ENCODE measurements at regions not wholly inside any gene's neighbourhood (a gene's known extent, or its start where the extent isn't known, plus 50 kb on each side); places are given as distances from the start of the nearest gene placed in this dataset.
"Not testable (repeated sequence)": the region's sequence is repeated elsewhere in the genome, so short reads cannot be mapped to it uniquely, and the experiment has no call there.

DNA sequence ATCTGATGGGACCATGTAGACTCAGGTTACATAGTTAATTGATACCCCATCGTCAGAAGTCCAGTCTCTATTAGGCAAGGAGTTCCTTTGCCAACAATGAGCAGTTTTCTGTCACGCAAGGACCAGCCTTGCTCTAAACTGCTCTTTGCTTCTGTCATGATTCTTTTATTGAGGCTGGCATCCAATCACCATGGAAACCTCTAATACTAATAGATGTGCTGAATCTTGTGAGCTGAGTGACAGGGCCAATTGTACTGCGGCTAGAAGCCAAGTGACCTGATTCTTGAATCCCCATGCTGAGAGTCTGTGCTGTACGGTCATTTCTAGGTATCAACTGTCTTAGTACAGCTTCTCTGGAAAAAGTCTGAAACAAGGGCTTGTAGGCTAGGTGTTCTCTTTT, 395.6 kb downstream of the RND3 start:
- no peak for DNase-seq

DNA sequence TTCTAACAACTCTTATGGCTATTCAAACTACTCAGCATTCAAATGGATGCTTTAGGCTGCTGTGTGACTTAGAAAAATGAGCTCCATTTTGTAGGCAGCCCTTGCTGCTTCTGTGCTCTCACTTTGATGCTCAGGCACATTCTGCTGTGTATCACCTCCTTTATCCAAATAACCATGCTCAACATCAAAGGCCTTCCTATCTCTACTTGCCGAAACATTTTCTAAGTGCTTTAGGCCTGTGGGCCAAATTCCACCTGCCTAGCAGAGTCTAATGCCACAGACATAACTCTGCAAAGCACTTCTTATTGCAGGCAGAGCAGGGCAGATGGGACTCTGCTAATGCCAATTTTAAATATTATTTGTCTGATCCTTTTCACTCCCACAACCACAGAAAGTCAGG, 397.4 kb downstream of the RND3 start:
- DNase-seq = no peak

DNA sequence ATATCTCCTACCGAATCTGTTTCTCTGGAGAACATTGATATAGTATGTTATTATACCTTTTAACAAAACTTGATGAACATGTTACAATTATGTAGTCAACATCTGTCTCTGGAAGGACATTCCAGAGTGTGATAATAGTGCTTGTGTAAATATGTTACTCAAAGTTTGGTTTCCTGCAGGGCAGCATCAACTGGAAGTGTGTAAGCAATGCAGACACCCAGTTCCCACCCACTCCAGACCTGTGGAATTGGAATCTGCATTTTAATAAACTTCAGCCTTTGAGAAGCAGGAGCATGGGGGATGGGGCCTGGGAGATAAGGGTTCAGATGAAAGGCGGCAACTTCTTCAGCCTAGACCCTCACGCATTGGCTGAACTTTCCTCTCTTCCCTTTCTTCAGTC, 398.9 kb downstream of the RND3 start:
- DNase-seq = no peak

DNA sequence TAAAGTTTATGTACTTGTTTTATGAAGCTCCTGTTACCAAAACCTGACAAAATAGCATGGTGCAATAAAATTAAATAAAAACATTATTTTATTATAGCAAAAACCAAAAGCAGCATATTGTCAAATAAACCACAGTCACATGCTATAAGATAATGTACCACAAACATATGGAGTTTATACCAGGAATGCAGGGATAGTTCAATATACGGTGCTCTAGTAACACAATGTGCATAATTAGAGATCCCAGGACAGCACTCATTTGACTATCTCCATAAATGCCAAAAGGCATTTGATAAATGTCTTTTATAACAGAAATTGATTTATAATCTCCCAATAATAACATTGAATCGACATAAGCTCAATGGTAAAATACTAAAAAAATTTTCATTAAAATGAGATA, 402.0 kb downstream of the RND3 start:
- no peak for DNase-seq

DNA sequence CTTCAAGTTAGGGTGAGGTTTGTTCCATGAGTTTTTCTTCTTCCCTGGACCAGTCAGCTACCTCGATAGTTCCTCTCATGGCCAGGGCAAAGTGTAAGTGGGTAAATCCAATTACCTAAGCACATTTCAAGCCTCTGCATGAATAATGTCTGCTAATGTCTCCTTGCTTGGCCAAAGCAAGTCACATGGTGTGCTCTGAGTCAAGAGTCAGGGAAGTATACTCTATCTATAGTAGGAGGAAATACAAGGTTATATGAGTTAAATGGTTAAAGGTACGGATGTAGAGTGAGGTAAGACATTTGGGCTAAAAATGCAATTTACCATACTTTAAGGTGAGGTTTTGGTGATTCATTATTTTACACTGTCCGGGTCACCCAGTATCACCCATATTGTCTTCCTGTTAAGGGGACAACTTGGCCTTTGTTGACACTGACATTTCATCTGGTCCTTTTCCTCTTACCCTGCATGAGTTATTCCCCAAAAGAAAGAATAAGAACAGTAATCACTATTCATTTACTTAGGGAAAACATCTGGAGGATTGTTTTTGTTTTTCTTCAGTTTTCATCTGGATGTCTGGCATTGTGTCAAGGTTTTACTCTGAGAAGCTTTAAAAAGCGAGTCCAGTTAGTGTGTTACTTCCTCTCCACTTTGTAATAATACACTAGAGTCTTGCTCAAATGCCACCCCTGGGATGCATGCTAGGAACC, 405.5 kb downstream of the RND3 start:
- DNase-seq = no peak

DNA sequence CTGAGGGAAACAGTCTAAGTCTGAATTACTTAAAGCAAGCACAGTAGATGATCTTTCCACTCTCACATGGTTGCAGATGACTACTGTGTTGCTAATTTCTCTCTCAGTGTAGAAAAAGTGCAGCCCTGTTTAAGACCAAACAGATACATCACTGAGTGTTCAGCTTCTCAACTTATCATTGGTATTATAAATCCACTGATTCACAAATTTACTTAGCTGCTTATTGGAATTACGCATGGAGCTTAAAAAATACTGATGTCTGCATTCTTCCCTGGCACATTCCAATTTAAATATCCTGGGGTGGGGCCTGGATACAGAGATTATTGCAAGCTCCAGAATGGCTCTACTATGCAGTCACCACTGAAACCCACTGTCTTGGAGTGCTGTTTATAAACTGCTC, 411.2 kb downstream of the RND3 start:
- DNase-seq = no peak

DNA sequence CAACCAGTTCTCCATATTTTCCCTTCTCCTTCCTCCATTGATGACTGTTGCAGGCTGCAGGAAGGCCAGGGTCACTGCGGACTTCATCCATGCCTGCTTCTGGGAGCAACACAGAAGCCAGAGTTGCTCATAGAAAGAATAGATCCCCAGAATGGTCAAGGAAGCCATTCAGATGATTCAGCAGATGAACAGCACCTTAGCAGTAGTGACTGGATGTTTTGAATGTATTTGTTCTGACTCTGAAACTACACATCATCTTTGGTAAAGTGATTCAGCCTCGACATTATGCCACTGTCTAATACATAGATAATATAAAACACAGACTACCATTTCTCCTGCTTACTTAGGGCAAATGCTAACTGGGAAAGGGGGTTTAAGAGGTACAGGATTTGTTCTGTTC, 411.6 kb downstream of the RND3 start:
- DNase-seq = no peak

DNA sequence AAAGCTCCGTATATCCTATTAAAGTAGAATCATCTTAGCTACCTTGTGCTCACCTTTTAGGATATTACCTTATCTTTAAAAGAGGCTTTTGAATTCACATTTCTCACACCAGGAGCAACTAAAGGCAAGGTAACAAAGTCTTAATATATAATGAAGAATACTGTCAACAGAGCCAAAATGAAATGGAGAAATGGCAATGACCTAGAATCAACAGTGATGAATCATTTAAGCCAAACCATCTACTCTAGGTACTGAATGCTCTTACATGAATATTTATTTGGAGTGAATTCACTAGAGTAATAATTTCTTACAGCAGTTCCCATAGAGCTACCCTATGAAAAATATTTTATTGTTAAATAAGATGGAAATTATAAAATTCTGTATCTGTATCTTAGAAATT, 421.0 kb downstream of the RND3 start:
- no peak for DNase-seq

DNA sequence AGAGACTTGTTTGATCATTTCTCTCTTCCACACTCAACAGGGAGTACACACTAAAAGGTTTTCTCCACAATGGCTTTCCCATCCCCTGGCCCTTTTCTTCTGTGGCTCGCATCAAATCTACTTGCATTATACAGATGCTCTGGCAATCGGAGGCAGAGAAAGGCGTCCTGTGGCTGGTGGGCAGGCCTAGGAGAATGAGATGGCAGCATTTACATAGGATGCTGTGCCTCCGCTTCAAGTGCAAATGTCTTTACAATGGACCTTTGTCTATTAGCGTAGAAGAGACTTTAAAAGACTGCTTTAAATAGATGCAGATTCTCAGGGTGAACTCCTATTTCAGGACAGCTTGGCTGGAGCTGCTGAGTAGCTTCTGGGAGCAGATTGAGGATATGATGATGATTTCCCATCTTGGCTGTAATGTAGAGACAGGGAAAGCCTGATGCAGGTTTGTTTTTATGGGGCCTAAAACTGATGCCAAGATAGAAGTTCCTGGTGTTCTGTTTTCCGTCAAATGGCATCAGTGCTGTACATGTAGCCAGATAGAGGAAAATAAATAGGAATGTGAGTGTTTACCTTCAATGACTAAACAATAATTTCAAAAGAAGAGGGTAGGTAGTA, 423.4 kb downstream of the RND3 start:
- DNase-seq = no peak

DNA sequence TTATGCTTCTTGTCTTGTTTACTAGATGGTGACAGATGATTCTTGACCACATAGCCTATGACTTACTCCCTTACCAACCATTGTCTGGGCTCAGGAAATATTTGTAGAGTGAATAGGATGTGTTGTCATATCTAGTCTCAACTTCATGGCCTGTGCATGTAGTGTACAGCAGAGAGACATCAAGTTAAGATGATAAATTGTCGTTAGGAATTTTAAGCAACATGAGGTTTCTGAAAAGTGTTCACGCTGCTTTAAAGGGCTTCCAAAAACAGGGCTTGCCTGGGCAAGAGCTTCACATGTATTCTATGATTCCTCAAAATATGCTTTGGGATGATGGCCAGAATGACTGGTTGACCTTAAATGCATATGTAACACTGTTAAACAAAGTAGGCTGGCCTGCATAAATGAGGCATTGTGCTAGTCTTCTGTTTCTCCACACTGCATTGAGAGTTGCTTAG, 424.0 kb downstream of the RND3 start:
- DNase-seq = no peak

DNA sequence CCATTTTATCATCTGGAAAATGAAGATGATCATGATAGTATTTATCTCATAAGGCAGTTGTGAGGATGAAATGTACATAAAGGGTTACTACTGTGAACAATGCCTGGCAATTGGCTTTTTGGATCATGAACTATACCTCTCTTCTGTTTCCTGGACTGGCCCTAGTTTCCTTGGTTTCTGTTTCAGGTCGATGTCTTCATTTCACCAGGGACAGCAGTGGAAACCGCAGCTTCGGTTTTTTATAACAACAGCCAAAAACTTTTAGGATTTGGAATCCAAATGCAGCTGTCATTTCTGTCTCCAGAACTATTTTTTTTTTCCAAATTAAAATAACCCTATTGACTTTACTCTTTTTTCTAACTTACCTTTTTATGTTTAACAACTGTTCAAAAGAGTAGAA, 425.1 kb downstream of the RND3 start:
- DNase-seq = no peak

DNA sequence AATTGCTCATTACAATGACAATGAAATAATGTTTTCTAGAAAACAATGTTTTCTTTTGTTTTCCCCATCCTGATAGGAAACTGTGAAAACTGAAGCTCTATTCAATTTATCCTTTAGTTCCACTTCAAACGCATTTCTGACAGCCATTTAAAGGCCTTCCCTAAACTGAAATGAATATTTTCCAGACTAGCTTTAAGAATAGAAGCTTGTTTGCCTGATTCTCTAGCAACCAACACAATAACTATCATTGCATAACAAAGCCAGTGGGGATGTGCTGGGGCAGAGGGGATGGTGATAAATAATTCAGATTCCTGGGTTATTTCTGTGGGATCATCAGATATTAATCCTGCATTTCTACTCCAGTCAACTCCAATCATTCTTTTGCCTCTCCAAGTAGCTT, 427.1 kb downstream of the RND3 start:
- DNase-seq = no peak

DNA sequence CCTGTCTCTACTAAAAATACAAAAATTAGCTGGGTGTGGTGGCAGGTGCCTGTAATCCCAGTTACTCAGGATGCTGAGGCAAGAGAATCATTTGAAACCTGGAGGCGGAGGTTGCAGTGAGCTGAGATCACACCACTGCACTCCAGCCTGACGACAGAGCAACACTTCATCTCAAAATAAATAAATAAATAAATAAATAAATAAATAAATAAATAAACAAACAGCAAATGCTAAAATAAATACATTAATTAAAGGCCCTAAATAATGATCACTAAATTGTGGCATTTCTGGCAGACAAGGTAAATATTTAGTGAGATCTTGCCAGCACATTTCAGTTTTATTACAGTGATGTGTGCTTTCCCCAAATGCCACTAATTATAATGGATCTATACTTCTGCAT, 427.8 kb downstream of the RND3 start:
- DNase-seq = not testable (repeated sequence)

DNA sequence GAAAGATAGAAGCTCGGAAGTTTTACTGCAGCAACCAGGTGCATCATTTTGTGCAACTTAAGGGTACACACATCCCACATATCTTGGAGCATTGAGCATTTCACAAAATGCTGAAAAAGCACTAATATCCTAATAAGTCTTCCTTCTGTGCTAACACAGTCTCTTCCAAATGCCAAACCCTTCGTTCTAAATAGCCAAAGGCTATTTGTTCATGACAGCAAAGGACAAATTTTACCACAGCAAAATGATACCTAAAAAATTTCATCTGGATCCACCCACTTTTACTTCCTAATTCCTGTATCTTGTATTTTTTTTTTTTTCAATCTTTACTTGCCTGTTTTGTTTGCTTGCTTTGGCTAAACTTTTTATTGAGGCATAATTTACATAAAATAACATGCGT, 435.0 kb downstream of the RND3 start:
- DNase-seq = no peak

DNA sequence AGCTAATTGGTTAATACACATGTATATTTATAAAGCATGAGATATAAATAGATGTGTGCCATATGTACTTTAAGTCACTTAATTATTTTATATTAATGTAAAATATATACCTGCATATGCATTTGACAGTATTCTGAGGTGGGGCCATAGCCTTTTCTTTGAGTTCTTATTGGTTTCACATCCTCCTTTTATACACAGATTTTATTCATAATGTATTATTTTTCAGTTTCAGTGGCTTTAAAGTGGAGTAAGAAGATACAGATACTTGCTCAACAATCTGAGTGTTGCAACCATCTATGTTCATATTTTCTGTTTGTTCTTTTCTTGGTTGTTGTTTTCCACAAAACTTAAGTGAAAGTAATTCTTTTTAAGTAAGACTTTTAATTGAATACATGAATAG, 436.5 kb downstream of the RND3 start:
- DNase-seq = no peak

DNA sequence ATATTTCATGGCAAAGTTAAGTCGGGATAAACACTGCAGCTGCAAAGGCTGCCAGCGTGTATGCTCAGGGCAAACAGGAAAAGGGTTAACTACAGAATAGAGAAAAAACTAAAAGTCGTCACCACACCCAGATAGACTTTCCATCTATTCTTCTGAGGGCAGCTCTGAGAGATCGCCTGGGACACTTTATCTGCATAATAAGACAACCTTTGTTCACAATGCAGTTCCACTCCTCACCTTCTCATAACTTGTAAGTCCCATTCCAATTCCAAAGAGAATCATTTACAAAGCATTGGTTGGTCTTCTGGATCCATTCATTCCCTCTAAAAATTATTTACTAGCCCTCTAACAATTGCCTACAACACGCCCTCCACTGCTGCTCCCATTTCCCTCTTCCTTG, 437.4 kb downstream of the RND3 start:
- no peak for DNase-seq

DNA sequence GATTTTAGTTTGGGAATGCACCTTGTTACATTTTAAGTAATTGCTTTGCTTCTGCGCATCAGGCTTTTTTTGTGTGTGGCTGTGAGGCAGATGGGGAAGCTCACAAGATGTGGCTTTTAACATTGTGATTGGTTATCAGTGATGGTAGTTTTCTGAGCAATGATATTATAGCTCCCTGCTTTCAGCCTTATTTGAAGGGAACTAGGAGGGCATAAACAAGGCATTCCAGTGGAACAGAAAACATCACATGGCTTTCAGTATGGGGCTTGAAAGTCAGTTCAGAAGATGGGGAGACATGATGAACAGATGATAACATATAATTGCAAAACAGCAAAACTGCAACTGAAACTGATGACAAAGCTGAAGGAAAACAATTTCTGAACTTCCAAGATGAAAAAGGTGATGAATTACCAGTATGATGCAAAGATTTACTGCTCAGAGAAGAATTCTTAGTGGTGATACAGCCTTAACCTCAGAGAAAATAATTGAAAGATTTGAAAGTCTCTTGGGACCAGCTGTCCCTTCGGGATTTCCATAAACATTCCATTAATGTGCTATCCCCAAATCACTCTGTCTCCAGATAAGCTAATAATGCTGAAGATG, 439.7 kb downstream of the RND3 start:
- DNase-seq = no peak

DNA sequence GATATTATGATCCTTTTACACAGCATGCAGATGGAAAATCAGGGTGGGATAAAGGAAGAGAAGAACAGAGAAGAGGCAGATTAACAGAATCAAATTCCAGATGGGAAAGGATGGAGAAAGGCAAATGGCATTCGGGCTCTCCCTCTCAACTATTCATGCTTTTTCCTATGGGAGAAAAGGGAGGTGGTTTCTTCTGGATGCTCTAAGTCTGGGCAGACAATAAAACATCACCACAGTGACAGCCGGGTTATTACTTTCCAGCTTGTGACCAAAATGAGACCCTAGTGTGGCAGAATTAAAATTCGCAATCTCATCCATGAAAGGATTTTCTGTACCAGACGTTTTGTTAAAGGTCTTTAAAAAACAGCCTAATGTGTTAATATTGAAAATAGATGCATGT, 440.7 kb downstream of the RND3 start:
- no peak for DNase-seq

DNA sequence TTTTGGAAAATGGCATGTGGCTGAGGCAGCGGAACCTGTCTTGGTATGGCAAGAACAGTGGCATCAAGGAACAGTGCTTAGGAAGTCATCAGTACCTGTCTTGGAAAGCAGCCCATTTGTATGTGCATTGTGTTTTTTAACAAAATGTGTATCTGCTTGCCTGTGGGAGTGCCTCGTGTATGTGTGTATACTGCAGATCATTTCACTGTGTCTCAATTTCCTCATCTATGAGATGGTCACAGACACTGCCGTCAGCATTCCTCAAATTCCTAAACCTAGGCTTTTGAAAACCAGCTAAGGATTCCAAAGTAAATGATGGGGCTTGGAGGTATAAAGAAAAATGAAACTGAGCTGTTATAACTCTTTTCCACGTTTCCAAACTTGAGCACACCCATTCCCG, 441.3 kb downstream of the RND3 start:
- no peak for DNase-seq

DNA sequence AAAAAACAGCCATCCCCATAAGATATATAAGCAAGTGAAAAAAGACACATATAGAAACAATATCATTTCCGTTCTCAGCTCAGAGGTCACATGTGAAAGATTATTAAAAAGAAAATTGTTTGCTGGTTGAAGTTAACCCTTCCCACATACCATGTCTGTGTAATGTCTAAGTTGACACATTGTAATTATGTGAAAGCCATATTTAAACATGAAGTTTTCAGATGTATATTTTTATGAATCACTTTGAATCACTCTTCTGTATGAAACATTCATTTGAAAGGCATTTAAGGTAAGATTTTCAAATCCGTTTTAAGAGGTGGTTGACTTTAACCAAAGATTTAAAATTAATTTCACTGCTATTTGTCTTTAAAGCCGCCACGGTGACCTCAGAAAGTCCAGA, 441.9 kb downstream of the RND3 start:
- no peak for DNase-seq

DNA sequence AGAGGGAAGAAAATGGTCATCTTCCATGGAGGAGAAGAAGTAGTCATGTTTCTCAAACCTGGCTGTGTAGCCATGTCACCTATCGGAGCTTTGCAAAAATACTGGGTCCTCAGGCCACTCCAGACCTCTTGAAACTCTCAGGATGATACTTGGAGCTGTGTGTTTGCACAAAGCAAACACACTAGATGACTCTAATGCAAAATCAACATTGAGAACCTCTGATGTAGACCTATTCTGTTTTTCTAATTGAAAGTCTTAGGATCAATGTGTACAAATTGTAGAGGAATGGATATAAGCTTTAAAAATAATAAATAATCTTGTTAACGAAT, 444.3 kb downstream of the RND3 start:
- no peak for DNase-seq

DNA sequence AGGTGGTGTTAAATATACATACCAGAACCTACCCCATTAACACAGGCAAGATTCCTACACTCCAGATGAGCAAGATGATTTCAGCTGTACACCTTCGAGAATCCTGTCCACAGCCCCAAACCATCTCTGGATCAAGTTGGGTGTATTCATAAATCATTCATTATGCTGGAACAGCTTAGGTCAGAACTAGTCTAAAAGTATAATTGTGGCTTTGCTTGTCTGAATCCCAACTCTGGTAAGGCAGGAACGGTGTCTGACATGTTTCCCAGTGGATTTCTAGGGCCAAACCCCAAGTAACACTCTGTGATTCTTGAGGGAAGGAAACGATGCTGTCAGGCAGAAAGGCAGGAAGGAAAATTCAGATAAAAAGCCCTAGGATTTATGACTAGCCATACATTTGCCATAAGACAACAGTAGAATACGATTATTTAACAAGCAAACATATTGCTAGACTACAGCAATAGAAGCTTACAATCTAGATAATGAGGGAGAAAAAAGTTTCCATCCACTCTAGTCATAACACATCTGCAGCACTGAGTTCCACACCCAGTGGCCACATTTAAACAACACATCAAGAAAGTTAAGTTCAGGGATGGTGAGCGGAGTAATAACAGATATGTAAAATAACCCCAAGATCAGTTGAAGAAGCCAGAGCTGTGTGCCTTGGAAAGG, 444.8 kb downstream of the RND3 start:
- no peak for DNase-seq

DNA sequence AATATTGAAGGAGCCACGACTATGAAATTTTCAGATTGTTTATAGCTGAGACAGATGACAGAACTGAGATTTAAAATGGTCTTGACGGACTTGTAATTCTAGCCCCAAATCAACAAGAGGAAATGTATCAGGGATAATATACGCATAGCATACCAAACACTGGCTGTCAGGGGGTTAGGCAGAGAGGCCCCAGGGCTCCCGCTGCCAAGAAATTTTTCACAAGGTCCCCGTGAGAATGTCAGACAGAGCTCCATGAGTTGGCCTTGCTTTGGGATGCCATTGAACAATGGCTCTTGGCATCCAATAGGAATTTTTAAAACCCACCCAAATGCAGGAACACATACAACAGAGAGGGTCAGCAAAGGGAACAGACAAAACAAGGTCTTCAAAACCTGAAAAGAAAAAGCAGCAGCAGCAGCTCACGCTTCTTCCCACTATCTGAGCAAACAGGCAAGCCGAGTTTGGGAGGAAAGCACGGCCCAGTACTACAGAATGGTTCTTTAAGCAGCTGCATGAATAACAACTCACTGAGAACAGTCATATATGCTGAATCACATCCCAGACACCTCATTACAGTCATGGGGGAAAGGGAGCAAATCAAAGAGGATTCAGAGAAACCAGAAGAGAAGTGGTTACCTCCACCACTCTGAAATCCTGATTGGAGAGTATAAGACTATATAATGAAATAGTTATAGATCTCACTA, 445.6 kb downstream of the RND3 start:
- no peak for DNase-seq

DNA sequence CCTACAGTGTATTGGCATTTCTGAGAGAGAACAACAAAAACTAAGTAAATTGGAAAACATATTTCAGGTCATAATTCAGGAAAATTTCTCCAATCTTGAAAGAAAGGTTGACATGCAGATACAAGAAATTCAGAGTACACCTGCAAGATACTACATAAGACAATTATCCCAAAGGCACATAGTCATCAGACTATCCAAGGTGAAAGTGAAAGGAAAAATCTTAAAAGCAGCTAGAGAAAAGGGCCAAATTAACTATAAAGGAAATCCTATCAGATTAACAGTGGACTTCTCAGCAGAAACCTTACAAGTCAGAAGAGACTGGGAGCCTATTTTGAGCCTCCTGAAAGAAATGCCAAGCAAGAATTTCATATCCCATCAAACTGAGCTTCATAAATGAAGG, 449.0 kb upstream of the MMADHC start:
- no peak for DNase-seq
